Endothelial cell of umbilical vein (primary cell): ENCODE measurements at regions not wholly inside any gene's neighbourhood (a gene's known extent, or its start where the extent isn't known, plus 50 kb on each side); places are given as distances from the start of the nearest gene placed in this dataset.

Experiments used
- BruUV-seq: library from RNA; stranded (reverse); fragments of 400-500 nt; replicated peaks from 2 replicates; lab custom pipeline; 2021; lab: Mats Ljungman, UMichigan
- CTCF ChIA-PET: fragments of 300-600, 350-600 bp; sonication (Branson Sonifier 250); formaldehyde crosslinking; loops from one replicate; lab custom pipeline; 2021; ENCODE audit warnings: antibody characterized with exemption, inconsistent platforms; lab: Charles Lee
- POLR2A ChIA-PET: fragments of 300-600, 350-600 bp; sonication (Branson Sonifier 250); formaldehyde crosslinking; loops from one replicate; lab custom pipeline; 2021; ENCODE audit warnings: antibody characterized with exemption, inconsistent platforms; lab: Charles Lee
- DNase-seq: peaks from one replicate; pipeline ENCODE4 v3.0.0-alpha.2; 2011; ENCODE audit warnings: low read depth, low spot score
- FAIRE-seq: peaks from 2 replicates; lab custom pipeline; 2011; peaks lifted over from hg19 to GRCh38; lab: Jason Lieb, UNC
- H2AFZ ChIP-seq: 2 replicates; pipeline ENCODE4 v1.6.0; 2012; ENCODE audit warnings: low read depth, low read length, control low read depth, inconsistent platforms
- H3K27ac ChIP-seq: 2 replicates; pipeline ENCODE4 v1.5.1; 2011; ENCODE audit warnings: low read depth, mild to moderate bottlenecking, control low read depth, low read length, moderate library complexity; ENCODE audit not compliant: insufficient read depth
- H3K27me3 ChIP-seq, 2 experiments: 2 replicates each; pipeline versions ENCODE4 v1.6.0 to v1.6.1; 2011; ENCODE audit warnings: low read length in 2 of 2, mixed read lengths in 1 of 2; ENCODE audit not compliant: control insufficient read depth in 2 of 2, insufficient read depth in 2 of 2
- H3K36me3 ChIP-seq, 2 experiments: 2 replicates in 1 of 2; 3 replicates in 1 of 2; pipeline ENCODE4 v1.5.1; 2011; ENCODE audit warnings: low read length in 2 of 2, mild to moderate bottlenecking in 1 of 2, moderate library complexity in 1 of 2; ENCODE audit not compliant: control insufficient read depth in 2 of 2, insufficient read depth in 2 of 2; ENCODE audit errors: extremely low read depth in 1 of 2
- H3K4me1 ChIP-seq: 3 replicates; pipeline ENCODE4 v1.5.1; 2011; ENCODE audit warnings: mild to moderate bottlenecking, low read length; ENCODE audit not compliant: control insufficient read depth, insufficient read depth; ENCODE audit errors: extremely low read depth
- H3K4me2 ChIP-seq: 2 replicates; pipeline ENCODE4 v1.6.1; 2011; ENCODE audit warnings: low read length, control low read depth, mixed read lengths; ENCODE audit not compliant: insufficient read depth
- H3K4me3 ChIP-seq, 3 experiments: fragments of 200-600 bp in 1 of 3; sonication (generic), shearing (Covaris generic) in 1 of 3; replicated peaks in 1 of 3; 2 replicates each; pipeline ENCODE4 v1.5.1; 2011 to 2016; ENCODE audit warnings: control low read depth in 3 of 3, low read length in 3 of 3, mild to moderate bottlenecking in 2 of 3, inconsistent platforms in 1 of 3, low read depth in 1 of 3, moderate library complexity in 1 of 3; ENCODE audit not compliant: insufficient read depth in 1 of 3
- H3K79me2 ChIP-seq: 2 replicates; pipeline ENCODE4 v1.6.0; 2012; ENCODE audit warnings: low read length, inconsistent platforms; ENCODE audit not compliant: control insufficient read depth, insufficient read depth
- H3K9ac ChIP-seq: replicated peaks from 2 replicates; pipeline ENCODE3; 2011; ENCODE audit warnings: low read length, control low read depth; ENCODE audit not compliant: insufficient read depth; ENCODE audit errors: extremely low read depth
- H3K9me1 ChIP-seq: replicated peaks from 3 replicates; pipeline ENCODE4 v1.6.0; 2011; ENCODE audit warnings: mild to moderate bottlenecking, low read length; ENCODE audit not compliant: control insufficient read depth, insufficient read depth; ENCODE audit errors: extremely low read depth
- H3K9me3 ChIP-seq: replicated peaks from 2 replicates; pipeline ENCODE4 v1.5.1; 2012; ENCODE audit warnings: low read length, inconsistent platforms; ENCODE audit not compliant: control insufficient read depth, insufficient read depth
- H4K20me1 ChIP-seq: replicated peaks from 2 replicates; pipeline ENCODE3; 2011; ENCODE audit warnings: mild to moderate bottlenecking, low read length; ENCODE audit not compliant: control insufficient read depth, insufficient read depth; ENCODE audit errors: extremely low read depth
- EZH2 ChIP-seq: IDR thresholded peaks from 2 replicates; pipeline ENCODE4 v1.6.1; 2012; ENCODE audit warnings: borderline replicate concordance, low read depth, mild to moderate bottlenecking, moderate library complexity, low read length, inconsistent platforms; ENCODE audit not compliant: severe bottlenecking
- FOS ChIP-seq: IDR thresholded peaks from 2 replicates; pipeline ENCODE4 v1.6.1; 2011; ENCODE audit warnings: mild to moderate bottlenecking, low read length, moderate library complexity, borderline replicate concordance; ENCODE audit not compliant: insufficient read depth
- GATA2 ChIP-seq: IDR thresholded peaks from 2 replicates; pipeline ENCODE4 v1.7.0; 2011; ENCODE audit warnings: low read depth, mild to moderate bottlenecking, moderate library complexity, mixed read lengths, low read length; ENCODE audit not compliant: insufficient read length, insufficient read depth
- MAX ChIP-seq: IDR thresholded peaks from 2 replicates; pipeline ENCODE4 v1.6.1; 2011; ENCODE audit not compliant: insufficient read depth, insufficient read length
- MYC ChIP-seq: IDR thresholded peaks from one replicate; pipeline ENCODE4 v1.6.1; 2011; ENCODE audit warnings: mild to moderate bottlenecking, low read depth, low read length
- POLR2A ChIP-seq: IDR thresholded peaks from 2 replicates; pipeline ENCODE4 v1.6.1; 2012; ENCODE audit warnings: low read depth, mild to moderate bottlenecking, control low read depth, low read length
- POLR2AphosphoS5 ChIP-seq: IDR thresholded peaks from 2 replicates; pipeline ENCODE4 v1.6.1; 2012; ENCODE audit warnings: low read depth, mild to moderate bottlenecking, control low read depth, low read length, moderate library complexity; ENCODE audit not compliant: insufficient read depth
- dilution Hi-C: fragments of 300-500 bp; cut with MboI; formaldehyde crosslinking; loops from one replicate; pipeline ENCODE4 v1.15.0; 2019; ENCODE audit warnings: low sequenced_read_pairs; ENCODE audit not compliant: extremely low pct_ligation_motif_present
- intact Hi-C: fragments of 100-400 bp; cut with micrococcal nuclease; formaldehyde crosslinking; loops from one replicate; pipeline ENCODE4 v1.10.0; 2022
- TF ChIP-seq, protein P1 (sequence below), 2 donors: IDR thresholded peaks; 1 replicate in 1 of 2; 2 replicates in 1 of 2; pipeline ENCODE4 v1.5.1; 2011; ENCODE audit warnings: low read length in 2 of 2, mild to moderate bottlenecking in 2 of 2, moderate library complexity in 2 of 2, control low read depth in 1 of 2, inconsistent platforms in 1 of 2, low read depth in 1 of 2; ENCODE audit not compliant: insufficient read depth in 1 of 2; ENCODE audit errors: extremely low read depth in 1 of 2

DNA sequence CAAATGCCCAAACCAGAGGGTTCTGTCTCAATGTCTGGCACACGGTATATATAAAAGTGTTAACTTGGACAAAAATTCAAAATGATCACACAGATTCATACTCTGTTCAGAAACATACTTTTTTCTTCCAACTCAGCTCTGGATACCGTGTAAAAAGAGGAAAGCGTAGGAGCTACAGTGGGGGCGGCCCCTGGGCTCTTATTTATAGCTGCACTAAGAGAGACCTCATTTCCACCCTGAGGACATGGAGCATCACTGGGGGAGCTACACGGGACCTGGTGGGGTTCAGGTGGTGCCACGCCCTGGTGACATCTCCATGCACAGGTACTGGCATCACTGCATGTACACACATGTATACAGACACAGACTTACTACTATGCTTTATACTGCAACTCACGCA lies 185.9 kb upstream of the FOXQ1 start:
- TF ChIP-seq, protein P1, sequence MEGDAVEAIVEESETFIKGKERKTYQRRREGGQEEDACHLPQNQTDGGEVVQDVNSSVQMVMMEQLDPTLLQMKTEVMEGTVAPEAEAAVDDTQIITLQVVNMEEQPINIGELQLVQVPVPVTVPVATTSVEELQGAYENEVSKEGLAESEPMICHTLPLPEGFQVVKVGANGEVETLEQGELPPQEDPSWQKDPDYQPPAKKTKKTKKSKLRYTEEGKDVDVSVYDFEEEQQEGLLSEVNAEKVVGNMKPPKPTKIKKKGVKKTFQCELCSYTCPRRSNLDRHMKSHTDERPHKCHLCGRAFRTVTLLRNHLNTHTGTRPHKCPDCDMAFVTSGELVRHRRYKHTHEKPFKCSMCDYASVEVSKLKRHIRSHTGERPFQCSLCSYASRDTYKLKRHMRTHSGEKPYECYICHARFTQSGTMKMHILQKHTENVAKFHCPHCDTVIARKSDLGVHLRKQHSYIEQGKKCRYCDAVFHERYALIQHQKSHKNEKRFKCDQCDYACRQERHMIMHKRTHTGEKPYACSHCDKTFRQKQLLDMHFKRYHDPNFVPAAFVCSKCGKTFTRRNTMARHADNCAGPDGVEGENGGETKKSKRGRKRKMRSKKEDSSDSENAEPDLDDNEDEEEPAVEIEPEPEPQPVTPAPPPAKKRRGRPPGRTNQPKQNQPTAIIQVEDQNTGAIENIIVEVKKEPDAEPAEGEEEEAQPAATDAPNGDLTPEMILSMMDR (IDR thresholded peaks at IDR 0.05; ENCODE audit: extremely low read depth in 1 of 2, insufficient read depth in 1 of 2, low read depth in 1 of 2, low read length in 2 of 2): no peak
- TF ChIP-seq POLR2A (no peak), MAX (no peak), GATA2 (no peak), MYC (no peak), FOS (no peak), POLR2AphosphoS5 (no peak), EZH2 (no peak)
- Histone ChIP-seq H4K20me1 (no peaks in the 10 kb centered on the region), H3K9me3 (peaks cover 5% of the 10 kb centered on the region), H3K27me3 (no peaks in the 10 kb centered on the region), H3K27ac (no peak overlapping the region), H3K4me3 (no peak overlapping the region), H3K4me1 (no peaks in the 10 kb centered on the region), H3K9ac (no peak overlapping the region), H3K4me2 (no peak overlapping the region), H3K79me2 (no peaks in the 10 kb centered on the region), H2AFZ (no peak overlapping the region), H3K9me1 (no peaks in the 10 kb centered on the region), H3K36me3 (no peaks in the 10 kb centered on the region)
- POLR2A ChIA-PET: no interaction called here
- CTCF ChIA-PET: no interaction called here
- dilution Hi-C loops (no loop called here), intact Hi-C loops (no loop called here)
- no peak for FAIRE-seq
- no TSS peak for BruUV-seq
- no peak for DNase-seq
